Choroid plexus epithelial cell (primary cell): ENCODE measurements at regions not wholly inside any gene's neighbourhood (a gene's known extent, or its start where the extent isn't known, plus 50 kb on each side); places are given as distances from the start of the nearest gene placed in this dataset.

Source experiments
- DNase-seq: peaks from one replicate; pipeline ENCODE4 v3.0.0-alpha.2; 2010; ENCODE audit warnings: low read depth
- H3K4me3 ChIP-seq: 2 replicates; pipeline ENCODE4 v1.5.1; 2011; ENCODE audit warnings: low read depth, mild to moderate bottlenecking, control low read depth, low read length, moderate library complexity
- TF ChIP-seq, protein P1 (sequence below): conservative IDR thresholded peaks from 2 replicates; pipeline ENCODE4 v1.5.1; 2011; ENCODE audit warnings: low read depth, mild to moderate bottlenecking, control low read depth, inconsistent platforms, low read length, moderate library complexity

DNA sequence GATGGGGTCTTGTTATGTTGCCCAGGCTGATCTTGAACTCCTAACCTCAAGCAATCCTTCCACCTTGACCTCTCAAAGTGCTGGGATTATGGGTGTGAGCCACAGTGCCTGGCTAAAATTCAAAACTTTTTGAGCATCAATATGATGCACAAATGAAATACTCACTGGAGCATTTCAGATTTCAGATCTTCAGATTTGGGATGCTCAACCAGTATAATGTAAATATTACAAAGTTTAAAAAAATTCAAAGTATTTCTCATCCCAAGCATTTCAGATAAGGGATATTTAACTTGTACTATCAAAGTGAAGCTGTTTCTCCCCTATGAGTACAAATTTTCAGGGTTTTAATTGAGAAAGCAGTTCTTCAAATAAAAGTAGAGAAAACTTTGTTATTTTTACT is 164.1 kb upstream of the CCDC68 start:
- DNase-seq = no peak
- TF ChIP-seq, protein P1, sequence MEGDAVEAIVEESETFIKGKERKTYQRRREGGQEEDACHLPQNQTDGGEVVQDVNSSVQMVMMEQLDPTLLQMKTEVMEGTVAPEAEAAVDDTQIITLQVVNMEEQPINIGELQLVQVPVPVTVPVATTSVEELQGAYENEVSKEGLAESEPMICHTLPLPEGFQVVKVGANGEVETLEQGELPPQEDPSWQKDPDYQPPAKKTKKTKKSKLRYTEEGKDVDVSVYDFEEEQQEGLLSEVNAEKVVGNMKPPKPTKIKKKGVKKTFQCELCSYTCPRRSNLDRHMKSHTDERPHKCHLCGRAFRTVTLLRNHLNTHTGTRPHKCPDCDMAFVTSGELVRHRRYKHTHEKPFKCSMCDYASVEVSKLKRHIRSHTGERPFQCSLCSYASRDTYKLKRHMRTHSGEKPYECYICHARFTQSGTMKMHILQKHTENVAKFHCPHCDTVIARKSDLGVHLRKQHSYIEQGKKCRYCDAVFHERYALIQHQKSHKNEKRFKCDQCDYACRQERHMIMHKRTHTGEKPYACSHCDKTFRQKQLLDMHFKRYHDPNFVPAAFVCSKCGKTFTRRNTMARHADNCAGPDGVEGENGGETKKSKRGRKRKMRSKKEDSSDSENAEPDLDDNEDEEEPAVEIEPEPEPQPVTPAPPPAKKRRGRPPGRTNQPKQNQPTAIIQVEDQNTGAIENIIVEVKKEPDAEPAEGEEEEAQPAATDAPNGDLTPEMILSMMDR = no peak
- H3K4me3 ChIP-seq = no peak overlapping the region

DNA sequence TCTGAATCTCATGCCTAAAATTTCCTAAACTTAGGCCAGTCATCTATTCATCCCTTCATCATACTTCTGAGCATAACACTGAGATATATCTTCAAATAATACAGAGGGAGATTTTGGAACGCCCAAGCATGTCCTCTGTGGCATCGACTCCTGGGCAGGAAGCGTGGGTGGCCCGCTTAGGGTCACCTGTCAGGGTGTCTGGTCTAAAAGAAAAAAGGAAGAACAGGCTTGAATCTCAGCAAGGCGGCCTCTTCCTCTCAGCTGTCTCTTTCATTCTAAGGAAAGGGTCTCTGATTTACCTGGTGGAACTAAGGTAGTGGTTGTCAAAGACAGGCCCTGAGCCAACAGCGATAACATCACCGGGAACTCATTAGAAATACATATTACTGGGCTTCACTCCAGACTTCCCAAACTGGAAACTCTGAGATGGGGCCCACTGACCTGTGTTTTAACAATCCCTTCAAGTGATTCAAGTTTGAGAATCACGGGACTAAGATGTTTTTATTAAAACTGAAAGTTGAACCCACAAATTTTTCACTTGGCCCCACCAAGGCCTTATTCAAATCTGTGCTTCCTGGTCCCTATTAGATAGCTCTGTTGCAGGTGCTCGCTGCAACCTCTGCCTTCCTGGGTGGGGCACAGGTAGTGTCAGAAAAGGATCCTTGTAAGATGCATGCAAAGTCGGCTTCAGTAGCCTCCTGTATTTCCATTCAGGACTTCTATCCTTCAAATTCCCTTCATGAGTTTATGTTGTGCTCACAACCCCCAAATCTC is 162.3 kb upstream of the CCDC68 start:
- TF ChIP-seq, protein P1 = no peak
- DNase-seq = no peak
- no peak overlapping the region for H3K4me3 ChIP-seq

DNA sequence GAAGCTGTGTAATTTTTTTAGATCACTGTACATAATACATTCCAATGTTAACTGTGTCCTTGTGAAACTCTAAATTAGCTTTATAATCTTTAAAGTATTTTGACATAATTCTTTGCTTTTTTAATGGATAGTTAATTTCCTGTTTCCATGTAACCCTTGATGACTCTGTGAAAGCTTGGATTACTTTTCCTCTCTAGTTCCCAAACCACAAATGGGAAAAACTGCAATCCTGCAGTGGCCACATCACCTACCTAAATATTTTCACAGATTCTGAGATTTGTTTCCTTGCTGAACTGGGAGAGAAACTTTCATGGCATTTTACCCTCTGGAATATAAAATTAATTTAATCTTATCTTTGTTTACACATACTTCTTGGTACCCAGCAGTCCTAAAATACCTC is 161.6 kb upstream of the CCDC68 start:
- no peak overlapping the region for H3K4me3 ChIP-seq
- DNase-seq = no peak
- TF ChIP-seq, protein P1 = no peak

DNA sequence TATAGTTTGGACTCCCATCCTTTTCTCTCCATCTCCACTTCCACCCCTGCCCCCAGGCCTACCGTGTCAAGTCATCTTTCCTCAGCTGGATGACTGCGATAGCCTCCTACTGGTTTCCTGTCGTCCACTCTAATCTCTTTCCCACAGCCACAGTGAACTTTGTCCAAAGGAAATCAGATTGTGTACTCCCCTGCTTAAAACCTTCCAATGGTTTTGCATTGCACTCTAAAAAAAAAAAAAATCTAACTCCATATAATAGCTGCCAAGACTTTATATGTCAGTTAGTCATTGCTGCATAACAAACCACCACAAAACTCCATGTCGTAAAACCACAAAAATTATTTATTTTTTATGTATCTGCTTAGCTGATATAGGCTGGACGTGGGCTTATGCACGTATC is 160.2 kb upstream of the CCDC68 start:
- TF ChIP-seq, protein P1 = no peak
- no peak overlapping the region for H3K4me3 ChIP-seq
- DNase-seq = no peak

DNA sequence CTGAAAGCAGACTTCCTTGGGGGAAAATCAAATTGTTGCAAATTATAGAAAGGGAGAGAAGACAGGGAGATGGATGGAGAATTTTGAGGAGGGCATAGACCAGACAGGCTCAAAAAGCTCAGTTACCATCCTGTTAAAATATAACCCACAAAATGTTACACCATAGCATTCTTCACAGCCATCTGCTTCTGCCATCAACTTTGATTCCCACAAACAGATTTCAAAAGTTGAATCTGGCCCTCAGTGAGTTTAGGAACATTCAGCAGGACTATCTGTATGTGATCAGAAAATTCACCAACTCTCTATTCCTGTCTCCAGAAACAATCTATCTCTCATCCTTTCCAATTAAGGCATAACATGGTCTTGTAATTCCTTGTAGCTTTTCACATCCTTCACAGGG is 159.8 kb upstream of the CCDC68 start:
- no peak overlapping the region for H3K4me3 ChIP-seq
- DNase-seq = no peak
- TF ChIP-seq, protein P1 = no peak

DNA sequence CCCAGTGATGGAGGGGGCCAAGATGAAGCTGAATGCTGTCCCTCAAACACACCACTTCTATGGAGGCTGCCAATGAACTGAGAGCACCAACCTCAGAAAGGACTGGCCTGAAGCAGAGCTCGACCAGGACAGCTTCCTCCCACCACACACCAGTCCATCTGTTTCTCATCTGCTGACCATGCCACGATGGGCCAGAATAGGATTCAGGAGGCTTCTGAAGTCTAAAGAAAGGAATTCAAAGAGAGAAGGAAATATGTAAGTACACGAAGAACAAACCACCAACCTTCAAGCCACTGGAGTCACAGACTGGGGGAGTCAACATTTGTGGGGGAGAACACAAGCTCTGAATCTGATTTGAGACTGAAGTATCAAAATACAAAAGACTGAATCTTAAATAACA is 157.6 kb upstream of the CCDC68 start:
- TF ChIP-seq, protein P1 = no peak
- no peak overlapping the region for H3K4me3 ChIP-seq
- DNase-seq = no peak

DNA sequence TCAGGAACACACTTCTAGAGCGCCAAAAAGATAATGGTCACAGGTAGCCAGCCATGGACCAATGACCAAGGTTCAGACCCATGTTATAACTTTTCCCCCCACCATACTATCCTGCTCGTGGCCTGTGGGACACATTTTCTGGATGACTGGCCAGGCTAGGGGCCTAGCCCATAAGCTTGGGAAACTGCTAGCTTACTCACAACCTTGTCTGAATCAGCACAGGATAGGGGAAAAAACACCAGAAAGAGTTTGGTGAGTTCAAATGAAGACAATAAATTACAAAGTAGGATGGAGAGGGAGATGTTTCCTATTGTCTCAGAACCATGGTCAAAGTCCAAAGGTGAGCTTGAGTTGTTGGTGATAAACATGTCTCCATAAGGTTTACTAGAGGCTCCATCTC is 156.3 kb upstream of the CCDC68 start:
- TF ChIP-seq, protein P1 = no peak
- no peak overlapping the region for H3K4me3 ChIP-seq
- DNase-seq = no peak
